Stimulated activated naive CD8-positive, alpha-beta T cell treated with anti-CD3 and anti-CD28 coated beads, Interleukin-15, Interleukin-2, amounts not matched to agents 100 U/mL and 50 U/mL, for 24 hours (primary cell): ENCODE measurements at regions not wholly inside any gene's neighbourhood (a gene's known extent, or its start where the extent isn't known, plus 50 kb on each side); places are given as distances from the start of the nearest gene placed in this dataset.

Experiments
- ATAC-seq: fragments of 150-1000 bp; cut with Tn5 transposase; one replicate; pipeline ENCODE4 v1.10.0; 2021
- DNase-seq: peaks from one replicate; pipeline ENCODE4 v3.0.0; 2021

GRCh38 chr15:29319823-29320222 is 50.2 kb upstream of the NSMCE3 start:
- DNase-seq (no peak), ATAC-seq (no peak)
